AG08395 (cell line): ENCODE measurements at regions not wholly inside any gene's neighbourhood (a gene's known extent, or its start where the extent isn't known, plus 50 kb on each side); places are given as distances from the start of the nearest gene placed in this dataset.
"Not testable (repeated sequence)": the region's sequence is repeated elsewhere in the genome, so short reads cannot be mapped to it uniquely, and the experiment has no call there.

Source experiments
- DNase-seq: peaks from one replicate; pipeline ENCODE4 v3.0.0; 2012; ENCODE audit warnings: mixed read lengths, low spot score

GRCh38 chr3:69484507-69485393 lies 98.9 kb upstream of the FRMD4B start:
- no peak for DNase-seq

- DNase-seq: no peak
These were observed 97.6 kb upstream of the FRMD4B start for GRCh38 chr3:69483449-69483848.

- not testable (repeated sequence) for DNase-seq
These were observed 95.1 kb upstream of the FRMD4B start for GRCh38 chr3:69480986-69481385.

GRCh38 chr3:69474186-69474585 lies 88.3 kb upstream of the FRMD4B start:
- no peak for DNase-seq

- no peak for DNase-seq
These were observed 86.2 kb upstream of the FRMD4B start for GRCh38 chr3:69472093-69472492.

- no peak for DNase-seq
These were observed 77.6 kb upstream of the FRMD4B start for GRCh38 chr3:69463531-69463930.

GRCh38 chr3:69462826-69463100 lies 76.9 kb upstream of the FRMD4B start:
- DNase-seq: no peak

GRCh38 chr3:69462022-69462825 lies 76.3 kb upstream of the FRMD4B start:
- DNase-seq: no peak

GRCh38 chr3:69460034-69460433 lies 74.1 kb upstream of the FRMD4B start:
- no peak for DNase-seq

GRCh38 chr3:69458803-69459365 lies 73.0 kb upstream of the FRMD4B start:
- no peak for DNase-seq

GRCh38 chr3:69456631-69457030 lies 70.7 kb upstream of the FRMD4B start:
- no peak for DNase-seq

- no peak for DNase-seq
These were observed 68.4 kb upstream of the FRMD4B start for GRCh38 chr3:69454204-69454787.

- no peak for DNase-seq
These were observed 66.4 kb upstream of the FRMD4B start for GRCh38 chr3:69452295-69452694.

GRCh38 chr3:69451594-69451993 lies 65.7 kb upstream of the FRMD4B start:
- DNase-seq: no peak

- DNase-seq: no peak
These were observed 63.0 kb upstream of the FRMD4B start for GRCh38 chr3:69448877-69449276.

GRCh38 chr3:69446402-69447072 lies 60.6 kb upstream of the FRMD4B start:
- no peak for DNase-seq

GRCh38 chr3:69445498-69445897 lies 59.6 kb upstream of the FRMD4B start:
- DNase-seq: no peak

- DNase-seq: no peak
These were observed 59.1 kb upstream of the FRMD4B start for GRCh38 chr3:69445024-69445423.

GRCh38 chr3:69443457-69443920 lies 57.6 kb upstream of the FRMD4B start:
- no peak for DNase-seq

GRCh38 chr3:69442771-69443311 lies 57.0 kb upstream of the FRMD4B start:
- DNase-seq: no peak

- no peak for DNase-seq
These were observed 55.8 kb upstream of the FRMD4B start for GRCh38 chr3:69441732-69442131.

- no peak for DNase-seq
These were observed 55.2 kb upstream of the FRMD4B start for GRCh38 chr3:69441040-69441439.
